CD14-positive monocyte (primary cell): ENCODE measurements at regions not wholly inside any gene's neighbourhood (a gene's known extent, or its start where the extent isn't known, plus 50 kb on each side); places are given as distances from the start of the nearest gene placed in this dataset.

Experiments used
- DNase-seq, 3 donors: peaks; one replicate each; pipeline ENCODE4 v3.0.0-alpha.2; 2011 to 2022
- H2AFZ ChIP-seq: 2 replicates; pipeline ENCODE4 v1.6.0; 2012; ENCODE audit warnings: mild to moderate bottlenecking, low read depth, low read length, inconsistent platforms; ENCODE audit not compliant: insufficient read depth, poor library complexity, severe bottlenecking
- H3K27ac ChIP-seq, 2 donors: 1 replicate in 1 of 2; 2 replicates in 1 of 2; pipeline ENCODE4 v1.5.1; 2012 to 2013; ENCODE audit warnings: low read length in 2 of 2, control low read depth in 1 of 2, inconsistent platforms in 1 of 2, low read depth in 1 of 2, mild to moderate bottlenecking in 1 of 2
- H3K27me3 ChIP-seq, 2 donors: one replicate each; pipeline versions ENCODE4 v1.6.0 to v1.6.1; 2011 to 2013; ENCODE audit warnings: low read length in 2 of 2; ENCODE audit not compliant: control insufficient read depth in 2 of 2, insufficient read depth in 2 of 2
- H3K36me3 ChIP-seq, 2 donors: replicated peaks in 1 of 2; 1 replicate in 1 of 2; 2 replicates in 1 of 2; pipeline versions ENCODE4 v1.5.1 to v1.6.1; 2012 to 2013; ENCODE audit warnings: low read length in 2 of 2, control low read depth in 1 of 2, inconsistent platforms in 1 of 2, mild to moderate bottlenecking in 1 of 2; ENCODE audit not compliant: insufficient read depth in 2 of 2, control insufficient read depth in 1 of 2
- H3K4me1 ChIP-seq, 2 donors: 1 replicate in 1 of 2; 2 replicates in 1 of 2; pipeline versions ENCODE4 v1.5.1 to v1.6.1; 2012 to 2013; ENCODE audit warnings: low read length in 2 of 2, control low read depth in 1 of 2, inconsistent platforms in 1 of 2, mild to moderate bottlenecking in 1 of 2, moderate library complexity in 1 of 2; ENCODE audit not compliant: insufficient read depth in 2 of 2, control insufficient read depth in 1 of 2
- H3K4me2 ChIP-seq: replicated peaks from 2 replicates; pipeline ENCODE3; 2012; ENCODE audit warnings: low read length, moderate library complexity, mild to moderate bottlenecking; ENCODE audit not compliant: poor library complexity, severe bottlenecking; ENCODE audit errors: extremely low read depth
- H3K4me3 ChIP-seq, 3 experiments: fragments of 200-600 bp in 1 of 3; sonication (generic) in 1 of 3; replicated peaks in 1 of 3; 1 replicate in 2 of 3; 2 replicates in 1 of 3; pipeline ENCODE4 v1.5.1; 2011 to 2013; ENCODE audit warnings: low read length in 3 of 3, mild to moderate bottlenecking in 3 of 3, control low read depth in 2 of 3, low read depth in 2 of 3, inconsistent platforms in 1 of 3, moderate library complexity in 1 of 3
- H3K79me2 ChIP-seq: 2 replicates; pipeline ENCODE4 v1.6.0; 2012; ENCODE audit warnings: mild to moderate bottlenecking, control low read depth, inconsistent platforms, low read length, moderate library complexity; ENCODE audit not compliant: insufficient read depth
- H3K9ac ChIP-seq: 2 replicates; pipeline ENCODE4 v1.6.0; 2017; ENCODE audit warnings: low read length, mild to moderate bottlenecking; ENCODE audit not compliant: insufficient read depth, poor library complexity, severe bottlenecking
- H3K9me3 ChIP-seq, 2 donors: replicated peaks in 1 of 2; 1 replicate in 1 of 2; 2 replicates in 1 of 2; pipeline versions ENCODE4 v1.5.1 to v1.6.1; 2012 to 2013; ENCODE audit warnings: low read length in 2 of 2, control low read depth in 1 of 2; ENCODE audit not compliant: control insufficient read depth in 1 of 2, insufficient read depth in 1 of 2
- H4K20me1 ChIP-seq: 2 replicates; pipeline ENCODE4 v1.6.0; 2012; ENCODE audit warnings: mild to moderate bottlenecking, low read length, control low read depth, moderate library complexity; ENCODE audit not compliant: insufficient read depth
- H3K27ac Mint-ChIP-seq, 7 donors: one replicate each; pipeline ENCODE4 v1.8.0; 2020; ENCODE audit warnings: mild to moderate bottlenecking in 7 of 7, mixed read lengths in 7 of 7, moderate library complexity in 6 of 7, inconsistent platforms in 2 of 7
- H3K27me3 Mint-ChIP-seq, 3 donors: one replicate each; pipeline ENCODE4 v1.8.0; 2021 to 2022; ENCODE audit warnings: low read depth in 3 of 3, mild to moderate bottlenecking in 3 of 3, mixed read lengths in 3 of 3, moderate library complexity in 3 of 3, inconsistent platforms in 1 of 3
- H3K36me3 Mint-ChIP-seq, 2 donors: one replicate each; pipeline ENCODE4 v1.8.0; 2020; ENCODE audit warnings: mixed read lengths in 2 of 2, inconsistent platforms in 1 of 2, mild to moderate bottlenecking in 1 of 2
- H3K4me1 Mint-ChIP-seq: one replicate; pipeline ENCODE4 v1.8.0; 2020; ENCODE audit warnings: mild to moderate bottlenecking, mixed read lengths
- H3K4me3 Mint-ChIP-seq, 2 donors: one replicate each; pipeline ENCODE4 v1.8.0; 2020; ENCODE audit warnings: mild to moderate bottlenecking in 2 of 2, mixed read lengths in 2 of 2, moderate library complexity in 1 of 2
- H3K9me3 Mint-ChIP-seq, 7 donors: one replicate each; pipeline ENCODE4 v1.8.0; 2020 to 2022; ENCODE audit warnings: mixed read lengths in 7 of 7, mild to moderate bottlenecking in 6 of 7, moderate library complexity in 6 of 7, inconsistent platforms in 2 of 7
- CTCF ChIP-seq: fragments of 200-600 bp; IDR thresholded peaks from one replicate; pipeline ENCODE4 v1.8.0; 2022; ENCODE audit warnings: antibody characterized with exemption, mild to moderate bottlenecking
- whole genome bisulfite sequencing: methylation state at CpG from one replicate; pipeline ENCODE4 v1.1.5; 2013; ENCODE audit warnings: missing lambda C conversion rate; ENCODE audit not compliant: insufficient coverage; 5-methylcytosine and 5-hydroxymethylcytosine counted together
- intact Hi-C, 2 donors: fragments of 100-400 bp; cut with micrococcal nuclease; formaldehyde crosslinking; loops; one replicate each; pipeline versions ENCODE4 v1.15.0 to v1.15.1; 2023

GRCh38 chr16:86762095-86762494 is 183.7 kb downstream of the FOXL1 start:
- Histone ChIP-seq H3K9me3 (no peaks in the 10 kb centered on the region), H3K4me2 (no peak overlapping the region), H4K20me1 (no peaks in the 10 kb centered on the region), H3K27ac (no peak overlapping the region), H2AFZ (no peak overlapping the region), H3K27me3 (peaks cover 0 to 8% of the 10 kb centered on the region in 2 donors), H3K79me2 (no peaks in the 10 kb centered on the region), H3K4me1 (no peaks in the 10 kb centered on the region), H3K4me3 (no peak overlapping the region), H3K36me3 (no peaks in the 10 kb centered on the region), H3K9ac (no peak overlapping the region)
- H3K36me3 Mint-ChIP-seq, result no peaks in the 10 kb centered on the region
- no peak for DNase-seq
- no peak overlapping the region for H3K27ac Mint-ChIP-seq
- H3K9me3 Mint-ChIP-seq, result peaks cover 0 to 7% (median 0%) of the 10 kb centered on the region in 7 donors
- H3K4me1 Mint-ChIP-seq, result peaks cover 5% of the 10 kb centered on the region
- intact Hi-C loops, result no loop called here
- no peak overlapping the region for H3K4me3 Mint-ChIP-seq
- peaks cover 37 to 42% (median 40%) of the 10 kb centered on the region in 3 donors for H3K27me3 Mint-ChIP-seq
- 77% methylated on average over 6 of the region's 9 CpGs for WGBS
- TF ChIP-seq CTCF, result no peak

- H3K9me3 Mint-ChIP-seq, result peaks cover 0 to 7% (median 0%) of the 10 kb centered on the region in 7 donors
- Histone ChIP-seq H3K9me3 (no peaks in the 10 kb centered on the region), H3K27ac (no peak overlapping the region), H4K20me1 (no peaks in the 10 kb centered on the region), H3K4me3 (no peak overlapping the region), H3K9ac (no peak overlapping the region), H3K27me3 (peaks cover 0 to 4% of the 10 kb centered on the region in 2 donors), H3K4me2 (no peak overlapping the region), H3K36me3 (no peaks in the 10 kb centered on the region), H3K79me2 (no peaks in the 10 kb centered on the region), H2AFZ (no peak overlapping the region), H3K4me1 (no peaks in the 10 kb centered on the region)
- H3K27ac Mint-ChIP-seq, result no peak overlapping the region
- 93% methylated on average over 12 of the region's 12 CpGs for WGBS
- no peak overlapping the region for H3K4me3 Mint-ChIP-seq
- TF ChIP-seq CTCF, result no peak
- peaks cover 2% of the 10 kb centered on the region for H3K4me1 Mint-ChIP-seq
- no peak for DNase-seq
- intact Hi-C loops, result no loop called here
- H3K27me3 Mint-ChIP-seq, result peaks cover 25 to 39% (median 26%) of the 10 kb centered on the region in 3 donors
- H3K36me3 Mint-ChIP-seq, result no peaks in the 10 kb centered on the region
Measured at GRCh38 chr16:86763819-86764218, 185.5 kb downstream of the FOXL1 start.
